GF-D8 (cell line): ENCODE measurements at regions not wholly inside any gene's neighbourhood (a gene's known extent, or its start where the extent isn't known, plus 50 kb on each side); places are given as distances from the start of the nearest gene placed in this dataset.
"Not testable (repeated sequence)": the region's sequence is repeated elsewhere in the genome, so short reads cannot be mapped to it uniquely, and the experiment has no call there.

Experiments used
- DNase-seq: peaks from one replicate; lab custom pipeline; 2025; lab: John Stamatoyannopoulos, UW

GRCh38 chr20:29427201-29428060, 1830.0 kb upstream of the DEFB115 start:
- DNase-seq = no peak

- DNase-seq = no peak
Measured at GRCh38 chr20:29430531-29430930, 1826.9 kb upstream of the DEFB115 start.

DNA sequence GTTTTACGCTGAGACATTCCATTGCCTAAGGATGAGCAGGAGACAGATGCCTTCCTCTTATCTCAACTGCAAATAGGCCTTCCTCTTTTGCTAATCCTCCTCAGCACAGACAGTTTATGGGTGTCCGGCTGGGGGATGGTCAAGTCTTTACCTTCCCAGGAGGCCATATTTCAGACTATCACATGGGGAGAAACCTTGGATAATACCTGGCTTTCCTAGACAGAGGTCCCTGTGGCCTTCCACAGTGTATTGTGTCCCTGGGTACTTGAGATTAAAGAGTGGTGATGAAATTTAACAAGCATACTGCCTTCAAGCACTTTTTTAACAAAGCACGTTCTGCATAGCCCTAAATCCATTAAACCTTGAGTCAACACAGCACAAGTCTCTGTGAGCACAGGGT, 1816.7 kb upstream of the DEFB115 start:
- not testable (repeated sequence) for DNase-seq

DNA sequence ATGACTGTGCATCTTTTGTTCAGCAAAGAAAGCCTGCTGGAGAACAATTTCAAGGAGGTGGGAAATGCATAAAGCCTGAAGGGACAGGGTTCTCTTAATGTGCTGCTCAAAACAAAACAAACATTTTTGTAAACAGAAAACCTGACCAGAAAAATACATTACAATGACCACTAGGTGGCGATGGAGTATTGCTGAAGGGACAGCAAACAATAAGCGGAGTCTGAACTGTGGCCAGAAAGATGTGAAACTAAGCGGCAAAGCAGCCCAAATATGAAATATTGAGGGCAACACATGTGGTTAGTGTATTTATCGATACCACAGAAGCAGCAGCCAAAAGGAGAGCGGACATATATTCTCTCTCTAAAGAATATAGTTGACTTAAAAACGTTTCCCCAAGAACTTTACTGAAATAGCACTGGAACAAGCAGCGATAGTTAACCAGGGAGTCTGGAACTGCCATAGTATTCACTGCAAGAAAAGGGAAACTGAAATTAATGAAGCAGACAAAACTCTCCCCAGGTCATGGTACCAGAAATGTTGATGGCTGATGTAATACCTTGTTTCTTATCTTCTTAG, 1814.2 kb upstream of the DEFB115 start:
- DNase-seq = peak; percentile 6

DNA sequence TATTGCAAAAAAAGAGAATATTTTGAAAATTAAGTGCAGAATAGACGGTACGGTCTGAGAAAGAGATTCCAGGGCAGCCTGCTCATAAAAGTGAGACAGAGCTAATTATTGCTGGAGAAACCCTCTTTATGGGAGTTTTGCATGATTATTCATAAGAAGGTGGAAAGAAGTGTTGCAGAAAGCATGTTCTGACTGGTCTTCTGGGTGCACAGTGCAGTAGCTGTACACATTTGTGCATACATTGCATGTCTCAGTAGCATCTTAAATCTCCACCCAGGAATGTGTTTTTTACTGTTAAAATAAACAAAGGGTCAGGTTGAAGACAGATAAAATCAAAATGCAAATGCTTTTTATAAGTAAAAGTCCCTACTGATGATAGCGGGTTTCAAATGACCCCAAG, 1813.6 kb upstream of the DEFB115 start:
- no peak for DNase-seq

GRCh38 chr20:29445050-29445907, 1812.2 kb upstream of the DEFB115 start:
- DNase-seq = not testable (repeated sequence)

GRCh38 chr20:29447517-29448484, 1809.7 kb upstream of the DEFB115 start:
- DNase-seq = not testable (repeated sequence)

DNA sequence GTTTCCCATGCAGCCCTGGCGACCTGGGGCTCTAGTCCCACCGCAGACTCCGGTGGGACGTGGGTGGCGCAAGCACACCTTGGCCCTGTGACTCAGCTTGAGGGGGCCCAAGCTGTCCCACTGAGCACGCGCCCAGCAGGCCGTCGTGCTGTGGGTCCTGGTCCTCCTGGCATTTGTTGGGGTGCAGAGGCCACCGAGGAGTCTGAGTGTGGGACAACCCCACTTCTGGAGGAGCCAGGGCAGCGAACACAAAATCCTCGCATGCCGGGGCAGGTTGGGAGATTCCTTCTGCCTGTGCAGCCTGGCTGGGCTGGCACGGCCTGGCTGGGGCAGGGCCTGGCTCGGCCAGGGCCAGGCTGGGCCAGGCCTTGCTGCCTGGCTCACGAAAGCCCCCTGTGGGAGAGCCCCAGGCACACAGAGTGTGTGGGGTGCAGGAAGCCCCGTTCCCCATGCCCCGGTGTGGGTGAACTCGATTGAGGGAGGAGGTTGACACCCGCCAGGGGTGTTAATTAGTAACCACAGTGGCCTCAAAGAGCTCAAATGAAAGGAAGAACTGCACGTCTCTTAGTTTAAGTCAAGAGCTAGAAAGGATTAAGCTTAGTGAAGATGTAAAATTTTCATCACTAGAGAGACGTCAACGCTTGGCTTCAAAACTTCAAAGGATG, 1808.5 kb upstream of the DEFB115 start:
- no peak for DNase-seq

DNA sequence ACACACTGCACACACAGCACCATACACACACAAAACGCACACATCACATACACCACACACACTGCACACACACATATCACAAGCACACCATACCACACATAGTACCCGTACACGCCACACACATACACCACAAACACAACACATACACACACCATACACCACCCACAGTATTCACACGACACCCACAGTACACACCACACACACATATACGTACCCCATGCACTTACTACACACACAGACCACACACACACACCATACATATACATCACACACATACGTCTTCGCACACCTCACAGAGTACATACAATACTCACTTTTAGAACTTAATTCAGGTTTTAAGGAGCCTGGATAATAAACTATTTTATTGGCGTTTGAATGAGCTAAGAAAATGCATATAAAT, 1805.3 kb upstream of the DEFB115 start:
- DNase-seq = no peak

- DNase-seq = not testable (repeated sequence)
Measured at GRCh38 chr20:29456987-29457693, 1800.3 kb upstream of the DEFB115 start.

- no peak for DNase-seq
Measured at GRCh38 chr20:29472606-29473005, 1784.9 kb upstream of the DEFB115 start.

GRCh38 chr20:29492840-29493239, 1764.6 kb upstream of the DEFB115 start:
- DNase-seq = not testable (repeated sequence)

DNA sequence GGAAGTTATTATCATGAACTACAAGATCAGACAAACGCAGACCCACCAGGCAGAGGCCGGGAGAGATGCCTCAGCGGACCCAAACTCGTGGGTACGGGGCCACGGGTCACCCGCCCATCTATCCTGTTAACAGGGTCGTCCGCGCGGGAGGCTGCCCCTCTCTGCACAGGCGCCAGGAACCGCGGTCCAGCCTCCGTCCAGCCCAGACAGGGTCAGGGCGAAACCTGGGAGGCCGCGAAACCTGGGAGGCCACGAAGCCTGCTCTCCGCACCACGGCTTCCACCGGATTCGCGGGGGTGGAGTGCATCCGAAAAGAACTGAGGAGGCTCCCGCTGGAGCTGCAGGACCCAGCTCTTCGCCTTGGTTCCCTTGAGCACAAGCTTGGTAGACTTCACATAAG, 1760.7 kb upstream of the DEFB115 start:
- not testable (repeated sequence) for DNase-seq

DNA sequence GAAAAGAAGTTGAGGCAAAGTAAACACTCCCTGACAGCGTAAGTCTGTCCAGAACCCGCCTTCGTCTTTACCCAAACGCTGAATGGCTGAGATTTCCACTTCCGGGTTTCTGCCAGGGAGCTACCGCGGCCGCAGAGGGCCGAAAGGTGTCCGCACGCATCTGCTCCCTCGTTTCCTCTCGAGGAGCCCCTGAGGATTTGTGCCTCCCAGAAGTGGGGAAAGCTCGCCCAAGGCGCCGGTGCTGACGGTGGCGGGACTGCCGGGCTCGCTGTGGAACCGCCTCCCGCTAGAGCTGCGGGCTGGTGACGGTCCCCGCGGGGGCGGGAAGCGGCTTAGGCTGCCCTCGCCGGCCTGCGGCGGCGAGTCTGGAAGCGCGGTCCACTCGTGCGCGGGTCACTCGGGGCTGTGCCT, 1760.2 kb upstream of the DEFB115 start:
- DNase-seq = no peak

DNA sequence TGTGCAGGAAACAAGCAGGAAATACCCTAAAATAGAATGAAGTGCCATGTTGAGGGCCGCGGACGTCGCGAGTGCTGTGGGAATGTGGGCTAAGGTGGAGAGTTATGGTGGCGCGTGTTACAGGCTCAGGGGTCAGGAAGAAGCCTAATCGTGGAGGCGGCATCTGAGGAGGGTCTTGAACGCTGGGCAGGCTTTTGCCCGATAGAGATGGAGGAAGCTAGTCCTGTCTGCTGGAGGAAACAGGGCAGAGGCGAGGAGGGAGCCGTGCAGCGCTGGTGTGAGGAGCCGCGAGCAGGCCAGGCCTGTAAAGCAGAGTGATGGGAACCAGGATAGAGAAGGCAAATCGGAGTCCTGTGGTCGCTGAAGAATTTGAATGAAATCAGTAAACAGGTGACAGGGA, 1759.8 kb upstream of the DEFB115 start:
- DNase-seq = not testable (repeated sequence)

DNA sequence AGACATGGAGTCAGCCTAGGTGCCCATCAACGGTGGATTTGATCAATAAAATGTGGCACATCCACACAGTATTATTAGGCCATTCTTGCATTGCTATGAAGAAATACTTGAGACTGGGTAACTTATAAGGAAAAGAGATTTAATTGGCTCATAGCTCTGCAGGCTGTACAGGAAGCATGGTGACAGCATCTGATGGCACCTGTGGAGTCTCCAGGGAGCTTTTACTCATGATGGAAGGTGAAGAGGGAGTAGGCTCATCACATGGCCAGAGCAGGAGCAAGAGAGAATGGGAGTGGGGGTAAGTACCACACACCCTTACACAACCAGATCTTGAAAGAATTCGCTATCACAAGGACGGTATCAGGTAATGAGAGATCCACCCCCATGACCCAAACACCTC, 1756.7 kb upstream of the DEFB115 start:
- not testable (repeated sequence) for DNase-seq

DNA sequence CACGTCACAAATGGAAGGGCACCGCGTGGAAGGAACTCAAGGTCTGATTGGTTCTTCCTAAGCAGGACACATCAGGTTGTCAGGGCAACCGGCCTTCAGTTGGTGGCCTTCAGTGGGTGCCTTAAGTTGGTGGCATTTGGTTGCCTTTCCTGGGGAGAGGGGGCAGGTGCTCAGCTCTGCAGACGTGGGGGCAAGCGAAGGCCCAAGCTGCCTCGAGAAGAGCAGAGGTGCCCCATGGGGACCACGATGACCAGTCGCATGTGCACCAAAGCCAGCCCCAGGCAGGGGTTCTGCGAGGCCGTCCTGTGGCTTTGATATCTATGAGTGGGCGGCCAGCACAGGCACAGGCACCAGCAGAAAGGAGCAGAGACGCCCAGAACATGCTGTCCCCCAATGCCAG, 1742.8 kb upstream of the DEFB115 start:
- DNase-seq = not testable (repeated sequence)

DNA sequence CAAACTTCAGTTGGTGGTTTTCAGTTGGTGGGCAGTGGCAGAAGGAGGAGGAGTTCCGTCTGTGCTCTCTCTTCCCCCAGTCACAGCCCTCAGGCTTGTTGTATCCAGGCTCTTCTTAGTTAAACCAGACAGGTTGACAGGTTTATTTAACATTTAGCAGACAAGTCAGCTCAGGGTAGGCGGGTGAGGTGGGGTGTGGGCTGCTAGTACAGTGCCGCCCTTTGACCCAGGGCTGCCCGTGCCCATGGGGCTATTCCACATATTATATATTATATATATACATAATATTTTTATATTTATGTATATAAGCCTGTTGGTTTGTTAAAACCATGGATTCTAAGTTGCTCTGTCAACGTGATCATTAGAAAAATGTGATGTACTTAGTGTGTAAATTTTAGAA, 1740.6 kb upstream of the DEFB115 start:
- DNase-seq = not testable (repeated sequence)

DNA sequence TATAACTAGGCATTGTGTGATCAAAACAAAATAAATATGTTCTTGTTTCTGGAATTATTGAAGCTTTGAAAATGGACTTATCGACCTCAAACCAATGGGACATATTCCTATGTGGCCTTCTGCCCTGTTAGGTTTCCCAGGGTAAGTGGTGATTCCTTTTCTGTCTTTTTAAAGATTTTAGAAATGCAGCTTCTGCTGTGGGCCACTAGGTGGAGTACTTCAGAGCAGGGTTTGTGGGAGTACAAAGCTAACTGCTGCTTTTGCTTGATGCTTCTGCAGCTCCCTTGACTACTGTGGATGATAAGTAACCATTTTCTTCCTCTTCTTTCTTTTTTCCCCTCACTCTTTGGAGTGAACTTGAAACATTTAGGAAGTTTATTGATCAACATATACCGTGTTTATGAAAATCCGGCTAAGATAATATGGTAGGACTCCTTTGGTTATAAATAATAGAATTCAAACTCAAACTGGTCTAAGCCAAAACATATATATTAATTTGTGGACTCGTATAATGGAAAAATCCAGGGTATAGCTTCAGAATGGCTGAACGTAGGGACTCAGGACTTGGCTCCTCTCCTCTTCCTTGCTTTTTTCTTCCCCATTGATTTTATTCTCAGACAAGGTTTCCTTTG, 1737.7 kb upstream of the DEFB115 start:
- not testable (repeated sequence) for DNase-seq
